SU-DHL-6 (cell line): ENCODE measurements at regions not wholly inside any gene's neighbourhood (a gene's known extent, or its start where the extent isn't known, plus 50 kb on each side); places are given as distances from the start of the nearest gene placed in this dataset.

ENCODE experiments used
- H2AFZ ChIP-seq: fragments of 200-600 bp; sonication (generic); 2 replicates; pipeline ENCODE4 v1.6.1; 2014; ENCODE audit warnings: low read depth, mild to moderate bottlenecking, moderate library complexity, mixed read lengths, antibody characterized with exemption, low read length; ENCODE audit not compliant: severe bottlenecking
- H3F3A ChIP-seq: fragments of 200-600 bp; shearing (Covaris generic); 2 replicates; pipeline ENCODE4 v1.6.0; 2016; ENCODE audit warnings: antibody characterized with exemption, mild to moderate bottlenecking; ENCODE audit not compliant: insufficient read depth
- H3K27ac ChIP-seq: fragments of 200-600 bp; sonication (generic); 2 replicates; pipeline ENCODE4 v1.5.1; 2016; ENCODE audit warnings: low read depth, mild to moderate bottlenecking, low read length, moderate library complexity, mixed read lengths
- H3K27me3 ChIP-seq: fragments of 200-600 bp; sonication (generic), shearing (Covaris generic); 2 replicates; pipeline ENCODE4 v1.6.0; 2014; ENCODE audit warnings: mild to moderate bottlenecking, low read length
- H3K36me3 ChIP-seq: fragments of 200-600 bp; sonication (generic); 2 replicates; pipeline ENCODE4 v1.6.1; 2014; ENCODE audit warnings: mild to moderate bottlenecking, low read length, mixed read lengths
- H3K4me2 ChIP-seq: fragments of 300-600, 200-600 bp; shearing (Covaris generic), sonication (generic); 2 replicates; pipeline ENCODE4 v1.6.0; 2014; ENCODE audit warnings: low read length, low read depth, mild to moderate bottlenecking; ENCODE audit not compliant: poor library complexity, severe bottlenecking
- H3K4me3 ChIP-seq: fragments of 200-600 bp; sonication (generic); 2 replicates; pipeline ENCODE4 v1.5.1; 2014; ENCODE audit warnings: antibody characterized with exemption, low read length, mild to moderate bottlenecking, mixed read lengths; ENCODE audit not compliant: insufficient read depth, poor library complexity, severe bottlenecking
- H3K79me2 ChIP-seq: fragments of 200-600 bp; sonication (generic); 2 replicates; pipeline ENCODE4 v1.6.1; 2014; ENCODE audit warnings: mild to moderate bottlenecking, low read length, moderate library complexity; ENCODE audit not compliant: insufficient read depth
- H3K9ac ChIP-seq: fragments of 200-600 bp; sonication (generic); 2 replicates; pipeline ENCODE4 v1.7.0; 2014; ENCODE audit warnings: mild to moderate bottlenecking, low read length
- H3K9me2 ChIP-seq: fragments of 200-600 bp; sonication (generic); replicated peaks from 2 replicates; pipeline ENCODE4 v1.6.1; 2014; ENCODE audit warnings: low read length; ENCODE audit not compliant: insufficient read depth
- H3K9me3 ChIP-seq: fragments of 200-600 bp; sonication (generic); 2 replicates; pipeline ENCODE4 v1.6.1; 2014; ENCODE audit warnings: low read length, mixed read lengths; ENCODE audit not compliant: insufficient read depth
- H4K20me1 ChIP-seq: fragments of 200-600 bp; sonication (generic); 2 replicates; pipeline ENCODE4 v1.6.1; 2014; ENCODE audit warnings: low read depth, mild to moderate bottlenecking, antibody characterized with exemption, low read length, moderate library complexity, mixed read lengths
- CTCF ChIP-seq: fragments of 200-600 bp; sonication (generic); IDR thresholded peaks from one replicate; pipeline ENCODE4 v1.5.1; 2017; ENCODE audit warnings: antibody characterized with exemption, mild to moderate bottlenecking, low read length, moderate library complexity; ENCODE audit not compliant: insufficient read depth, poor library complexity, severe bottlenecking
- EZH2phosphoT487 ChIP-seq: fragments of 200-600 bp; sonication (generic), shearing (Covaris generic); conservative IDR thresholded peaks from 2 replicates; pipeline ENCODE4 v1.6.1; 2018; ENCODE audit warnings: mild to moderate bottlenecking, antibody characterized with exemption, low read length, moderate library complexity, mixed read lengths

GRCh38 chr10:28881171-28881882 lies 204.0 kb downstream of the BAMBI start:
- H3K9me2 ChIP-seq: no peaks in the 10 kb centered on the region
- H3K27ac ChIP-seq: no peak overlapping the region
- H3K9me3 ChIP-seq: no peaks in the 10 kb centered on the region
- H2AFZ ChIP-seq: no peak overlapping the region
- no peaks in the 10 kb centered on the region for H4K20me1 ChIP-seq
- H3K36me3 ChIP-seq: no peaks in the 10 kb centered on the region
- H3K9ac ChIP-seq: no peak overlapping the region
- H3K27me3 ChIP-seq: no peaks in the 10 kb centered on the region
- H3K4me2 ChIP-seq: no peak overlapping the region
- no peaks in the 10 kb centered on the region for H3K79me2 ChIP-seq
- H3F3A ChIP-seq: no peaks in the 10 kb centered on the region
- TF ChIP-seq EZH2phosphoT487: no peak
- no peak for TF ChIP-seq CTCF
- H3K4me3 ChIP-seq: no peak overlapping the region

- TF ChIP-seq EZH2phosphoT487: no peak
- no peaks in the 10 kb centered on the region for H3K36me3 ChIP-seq
Measured at GRCh38 chr10:28883741-28884423, 206.6 kb downstream of the BAMBI start.

GRCh38 chr10:28890121-28890950 lies 213.0 kb downstream of the BAMBI start:
- Histone ChIP-seq H3K79me2 (no peaks in the 10 kb centered on the region), H3K4me2 (no peak overlapping the region), H3K36me3 (no peaks in the 10 kb centered on the region), H3K27ac (no peak overlapping the region), H3K4me3 (no peak overlapping the region), H3K9ac (no peak overlapping the region), H3F3A (no peaks in the 10 kb centered on the region), H3K9me2 (no peaks in the 10 kb centered on the region), H3K9me3 (no peaks in the 10 kb centered on the region), H3K27me3 (no peaks in the 10 kb centered on the region), H2AFZ (no peak overlapping the region), H4K20me1 (no peaks in the 10 kb centered on the region)
- TF ChIP-seq EZH2phosphoT487: no peak
- no peak for TF ChIP-seq CTCF

More at GRCh38 chr10:28883741-28884423, 206.6 kb downstream of the BAMBI start:
- Histone ChIP-seq H3K79me2 (no peaks in the 10 kb centered on the region), H3K9ac (no peak overlapping the region), H3F3A (no peaks in the 10 kb centered on the region), H3K4me2 (no peak overlapping the region), H3K9me2 (no peaks in the 10 kb centered on the region), H3K27me3 (no peaks in the 10 kb centered on the region), H3K9me3 (no peaks in the 10 kb centered on the region), H3K27ac (no peak overlapping the region), H4K20me1 (no peaks in the 10 kb centered on the region), H3K4me3 (no peak overlapping the region), H2AFZ (no peak overlapping the region)
